HG03520 (cell line): ENCODE measurements at regions not wholly inside any gene's neighbourhood (a gene's known extent, or its start where the extent isn't known, plus 50 kb on each side); places are given as distances from the start of the nearest gene placed in this dataset.

Experiments used
- ATAC-seq: cut with Tn5 transposase; IDR thresholded peaks from one replicate; pipeline ENCODE4 v1.9.1; 2021; ENCODE audit warnings: mild to moderate bottlenecking, moderate library complexity; ENCODE audit not compliant: unreplicated experiment

- ATAC-seq, result no peak
Observed at GRCh38 chr20:20888936-20889335, 176.5 kb upstream of the RALGAPA2 start.

GRCh38 chr20:20888266-20888656, 175.8 kb upstream of the RALGAPA2 start:
- no peak for ATAC-seq

DNA sequence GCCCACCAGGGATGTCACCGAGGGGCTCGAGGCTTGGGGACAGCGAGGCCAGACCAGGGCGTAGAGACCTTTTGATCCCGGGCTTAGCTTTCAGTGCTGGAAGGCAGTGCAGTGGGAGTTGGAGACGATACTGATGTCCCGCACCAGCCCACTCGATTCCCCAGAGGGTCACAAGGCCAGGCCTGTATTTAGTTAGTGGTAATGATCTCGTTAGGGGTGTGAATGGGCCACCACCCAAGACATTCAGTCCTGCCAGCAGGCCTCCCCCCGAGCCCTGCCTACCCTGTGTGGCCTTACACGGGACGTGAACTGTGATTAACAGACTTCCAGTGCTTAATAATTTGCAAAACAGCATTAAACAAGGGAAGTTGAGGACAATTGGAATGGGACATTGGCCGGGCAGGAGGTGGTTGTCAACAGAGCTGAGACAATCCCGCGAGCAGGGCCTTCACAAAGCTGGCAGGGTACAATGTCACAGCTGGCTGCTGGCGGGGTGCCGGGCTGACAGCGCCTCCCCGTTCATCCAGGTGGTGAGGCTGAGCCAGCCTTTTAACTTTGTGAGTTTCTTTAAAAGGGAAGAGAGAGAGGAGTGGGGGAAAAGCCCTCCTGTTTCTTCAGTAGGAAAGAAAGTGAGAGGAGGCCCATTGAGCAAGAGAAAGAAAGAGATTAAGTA, 175.3 kb upstream of the RALGAPA2 start:
- ATAC-seq, result no peak

DNA sequence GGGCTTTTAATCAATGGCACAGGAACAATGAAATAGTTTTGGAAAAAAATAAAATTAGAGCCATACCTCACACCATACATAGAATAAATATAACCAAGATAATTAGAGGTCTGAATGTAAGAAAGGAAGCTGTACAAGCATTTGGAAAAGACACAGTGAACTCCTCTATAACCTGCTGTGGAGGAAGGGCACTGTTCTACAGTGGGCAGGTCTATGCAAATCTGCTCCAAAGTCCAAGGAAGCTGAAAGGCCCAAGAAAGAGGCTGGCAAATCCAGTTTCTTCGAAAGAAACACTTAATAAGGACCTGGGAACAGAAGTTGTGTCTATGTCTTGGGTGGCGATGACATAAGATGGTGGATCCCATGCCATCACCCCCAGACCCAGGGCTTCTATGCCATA, 169.4 kb upstream of the RALGAPA2 start:
- ATAC-seq, result no peak

GRCh38 chr20:20877079-20877478, 164.6 kb upstream of the RALGAPA2 start:
- no peak for ATAC-seq

DNA sequence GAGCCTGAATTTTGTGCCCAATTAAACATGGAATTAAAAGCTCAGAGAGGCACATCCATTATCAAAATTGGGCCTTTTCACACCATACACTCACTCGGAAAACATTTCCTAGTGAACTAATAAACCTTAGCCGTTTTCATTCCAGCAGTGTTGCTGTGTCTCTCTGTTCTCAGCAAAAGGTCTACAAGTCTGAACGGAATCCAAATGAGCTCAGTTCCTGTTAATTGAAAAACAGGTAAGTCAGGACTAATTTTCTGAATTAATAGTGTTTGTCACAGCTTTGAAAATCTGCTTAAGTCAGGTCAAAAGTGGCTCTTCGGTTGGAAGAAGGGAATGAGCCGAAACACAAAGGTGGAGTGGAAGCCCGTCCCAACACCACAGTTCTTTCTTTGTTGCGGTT, 163.3 kb upstream of the RALGAPA2 start:
- ATAC-seq, result no peak

GRCh38 chr20:20872428-20872827, 160.0 kb upstream of the RALGAPA2 start:
- no peak for ATAC-seq

DNA sequence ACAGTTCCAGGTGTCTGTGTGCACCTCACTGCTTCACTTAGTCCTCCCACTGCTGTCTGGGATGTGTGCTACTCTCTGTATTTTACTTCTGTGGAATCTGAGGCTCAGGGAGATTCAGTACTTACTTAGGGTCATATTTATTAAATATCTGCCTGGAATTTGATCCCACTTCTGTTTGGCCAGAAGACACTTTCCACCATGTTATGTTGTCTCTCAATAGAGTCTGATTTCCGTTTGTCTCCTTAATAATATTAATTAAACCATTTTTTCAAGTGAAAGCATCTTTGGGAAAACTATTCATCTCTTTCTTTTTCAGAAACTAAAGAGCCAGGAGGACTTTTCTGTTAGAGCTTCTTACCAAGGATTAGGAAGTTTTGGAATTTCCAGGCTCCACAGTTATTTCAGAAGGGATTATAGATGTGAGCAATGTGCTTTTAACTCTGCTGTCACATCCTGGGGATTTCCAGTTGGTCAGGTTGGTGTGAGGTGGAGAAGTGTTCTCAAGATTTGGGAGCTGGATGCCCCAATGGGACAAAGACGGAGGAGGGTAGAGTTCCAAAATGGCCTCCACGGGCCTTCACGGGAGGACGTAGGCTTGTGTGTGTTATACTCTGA, 156.8 kb upstream of the RALGAPA2 start:
- no peak for ATAC-seq

DNA sequence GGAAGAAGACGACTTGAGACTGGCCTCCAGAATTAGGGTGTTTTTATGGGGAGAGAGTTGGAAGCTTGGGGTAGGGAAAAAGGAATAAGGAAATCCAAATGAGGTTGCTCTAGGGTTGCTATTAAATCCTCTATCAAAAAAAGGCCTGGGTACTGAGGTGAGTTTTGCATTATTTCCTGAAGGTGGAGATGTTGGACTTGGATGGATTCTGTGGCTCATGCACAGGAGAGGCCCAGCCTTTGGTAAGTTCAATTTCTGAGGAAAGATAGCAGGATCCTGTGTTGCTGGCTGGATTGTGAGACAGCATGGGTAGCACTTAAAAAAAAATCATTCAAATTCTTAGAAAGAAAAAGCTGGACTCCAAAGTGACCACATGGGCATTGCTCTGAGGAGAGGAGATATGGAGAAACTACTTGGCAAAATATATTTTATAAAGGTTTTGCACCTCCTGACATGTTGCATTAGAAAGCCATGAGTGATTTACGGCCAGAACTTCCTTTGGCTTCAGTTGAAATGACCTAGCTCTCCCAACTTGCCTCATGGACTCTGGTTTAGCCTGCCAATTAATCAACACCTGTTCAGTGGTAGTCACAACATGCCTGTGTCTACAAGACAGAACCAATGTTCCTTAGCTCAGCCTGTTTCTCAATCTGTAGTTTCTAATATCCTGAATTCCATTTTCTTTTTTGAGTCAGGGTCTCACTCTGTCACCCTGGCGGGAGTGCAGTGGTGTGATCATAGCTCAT, 152.1 kb upstream of the RALGAPA2 start:
- ATAC-seq, result no peak

DNA sequence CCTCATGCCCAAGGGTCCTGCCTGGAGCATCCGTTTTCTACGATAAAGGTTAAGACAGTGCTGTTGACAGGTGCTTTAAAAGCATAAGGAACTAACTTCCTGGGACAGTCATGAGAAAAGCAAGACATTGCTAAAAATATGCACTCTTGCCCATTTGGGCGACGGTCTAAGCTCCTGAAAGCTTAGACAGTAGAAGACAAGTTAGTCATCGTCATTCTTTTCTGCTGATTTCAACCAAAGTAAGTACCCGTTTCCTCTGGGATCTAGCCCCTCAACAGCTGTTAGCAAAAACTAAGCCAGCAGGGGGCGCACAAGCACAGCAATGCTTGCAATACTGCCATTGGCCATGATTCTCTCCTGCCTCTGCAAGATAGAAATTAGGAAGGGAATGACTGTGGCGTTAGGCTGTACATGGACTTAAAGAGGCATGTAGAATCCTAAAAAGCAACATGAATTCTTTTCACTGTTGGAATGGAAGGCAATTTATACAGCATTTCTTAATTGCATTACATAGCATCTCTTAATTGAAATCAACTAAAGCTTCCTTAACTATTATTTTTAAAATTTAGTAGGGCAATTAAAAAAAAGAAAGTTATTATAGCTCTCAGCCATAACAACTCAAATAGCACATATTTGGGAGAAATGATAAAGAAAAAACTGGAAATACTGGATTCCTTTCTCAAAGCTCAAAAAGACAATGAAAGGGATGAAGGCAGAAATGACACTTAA, 147.8 kb upstream of the RALGAPA2 start:
- peak; percentile 90 for ATAC-seq

DNA sequence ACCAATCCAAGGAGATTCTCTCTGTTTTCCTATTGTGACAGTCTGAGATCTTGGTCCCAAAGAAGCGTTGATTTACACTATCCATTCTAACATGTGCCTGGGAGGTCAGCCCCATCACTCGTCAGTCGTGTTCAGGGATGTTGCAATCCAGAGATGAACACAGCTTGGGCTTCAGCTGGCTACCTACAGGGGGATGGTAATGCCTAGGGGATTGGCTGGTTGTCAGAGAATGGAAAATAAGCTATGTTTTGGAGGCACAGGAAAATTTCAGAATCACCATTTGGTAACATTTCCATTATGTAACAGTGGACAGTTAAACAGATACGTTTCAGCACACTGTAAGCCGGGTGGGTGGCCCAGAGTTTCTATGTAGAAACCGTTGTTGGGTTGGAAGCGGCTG, 147.1 kb upstream of the RALGAPA2 start:
- ATAC-seq, result no peak

GRCh38 chr20:20856956-20857355, 144.5 kb upstream of the RALGAPA2 start:
- ATAC-seq, result no peak

GRCh38 chr20:20856306-20856705, 143.9 kb upstream of the RALGAPA2 start:
- ATAC-seq, result no peak

GRCh38 chr20:20851385-20851784, 138.9 kb upstream of the RALGAPA2 start:
- no peak for ATAC-seq

DNA sequence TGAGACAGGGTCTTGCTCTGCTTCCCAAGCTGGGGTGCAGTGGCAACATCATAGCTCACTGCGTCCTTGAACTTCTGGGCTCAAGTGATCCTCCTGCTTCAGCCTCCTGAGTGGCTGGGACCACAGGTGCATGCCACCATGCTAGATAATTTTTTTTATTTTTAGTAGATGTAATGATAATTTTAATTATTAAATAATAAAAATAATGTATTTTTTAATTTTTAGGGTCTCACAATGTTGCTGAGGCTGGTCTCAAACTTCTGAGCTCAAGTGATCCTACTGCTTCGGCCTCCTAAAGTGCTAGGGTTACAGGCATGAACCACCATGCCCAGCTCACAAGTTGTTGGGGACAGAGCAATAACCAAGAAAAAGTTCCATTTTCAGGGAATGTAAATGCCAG, 138.0 kb upstream of the RALGAPA2 start:
- ATAC-seq, result no peak

GRCh38 chr20:20849161-20849560, 136.7 kb upstream of the RALGAPA2 start:
- no peak for ATAC-seq

DNA sequence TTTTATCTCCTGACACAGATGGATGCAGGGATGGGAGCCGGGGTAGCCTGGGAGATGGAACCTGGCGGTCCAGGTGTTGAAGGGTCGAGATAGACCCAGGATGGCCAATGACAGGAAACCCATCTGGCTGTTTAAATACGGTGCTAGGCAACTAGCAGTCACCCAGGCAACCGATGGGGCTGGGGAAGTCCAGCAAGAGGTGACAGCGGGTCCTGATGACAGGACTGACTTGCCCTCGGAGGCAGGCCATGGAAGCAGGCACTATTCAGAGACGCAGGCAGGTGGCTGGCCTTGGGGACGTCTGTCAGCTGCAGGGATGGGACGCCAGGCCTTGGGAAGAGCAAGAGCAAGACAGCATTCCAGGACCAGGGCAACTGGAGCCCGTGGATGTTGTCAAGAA, 135.4 kb upstream of the RALGAPA2 start:
- no peak for ATAC-seq

GRCh38 chr20:20843982-20844381, 131.5 kb upstream of the RALGAPA2 start:
- no peak for ATAC-seq

DNA sequence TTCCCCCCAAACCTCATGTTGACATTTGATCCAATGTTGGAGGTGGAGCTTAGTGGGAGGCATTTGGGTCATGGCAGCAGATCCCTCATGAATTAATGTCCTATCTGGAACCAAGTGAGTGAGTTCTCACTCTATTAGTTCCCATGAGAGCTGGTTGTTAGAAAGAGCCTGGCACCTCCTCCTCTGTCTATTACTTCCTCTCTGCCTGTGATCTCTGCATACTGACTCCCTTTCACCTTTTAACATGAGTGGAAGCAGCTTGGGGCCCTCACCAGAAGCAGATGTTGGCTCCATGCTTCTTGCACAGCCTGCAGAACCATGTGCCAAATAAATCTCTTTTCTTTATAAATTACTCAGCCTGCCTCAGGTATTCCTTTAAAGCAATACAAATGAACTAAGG, 127.3 kb upstream of the RALGAPA2 start:
- no peak for ATAC-seq

DNA sequence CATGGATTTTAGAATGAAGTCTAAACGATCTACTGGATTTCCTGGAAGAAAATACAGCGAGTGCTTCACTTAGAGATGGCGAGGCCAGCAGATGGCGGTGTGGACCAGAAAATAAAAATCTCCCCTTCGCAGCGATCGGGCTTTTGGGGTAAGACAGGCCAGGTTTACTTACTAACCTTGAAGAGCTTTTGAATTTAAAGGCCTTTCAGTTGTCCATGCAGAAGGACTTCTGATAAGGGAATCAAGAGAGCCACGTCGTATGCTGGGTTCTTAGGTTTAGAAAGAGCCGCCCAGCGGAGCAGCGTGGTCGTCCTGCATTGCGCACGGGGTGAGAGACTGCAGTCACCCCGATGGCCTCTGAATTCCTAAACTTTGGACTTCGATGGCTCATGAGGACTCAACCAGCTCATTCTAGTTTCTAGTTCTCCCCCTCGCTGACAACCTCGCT, 125.2 kb upstream of the RALGAPA2 start:
- no peak for ATAC-seq

GRCh38 chr20:20836836-20837235, 124.4 kb upstream of the RALGAPA2 start:
- no peak for ATAC-seq
